Body of pancreas (tissue), 4 donors: ENCODE measurements at regions not wholly inside any gene's neighbourhood (a gene's known extent, or its start where the extent isn't known, plus 50 kb on each side); places are given as distances from the start of the nearest gene placed in this dataset.

ENCODE experiments used
- ATAC-seq: fragments of 150-250 bp; one replicate; pipeline ENCODE4 v1.9.1; 2016
- DNase-seq, 4 donors: peaks; one replicate each; pipeline ENCODE4 v3.0.0-alpha.2; 2019
- H3K27ac ChIP-seq, 4 donors: fragments of 200-600 bp; sonication (generic); 1 replicate in 3 of 4; 2 replicates in 1 of 4; pipeline versions ENCODE4 v1.5.1 to v1.6.1; 2016 to 2019; ENCODE audit warnings: mild to moderate bottlenecking in 1 of 4, mixed read lengths in 1 of 4, moderate library complexity in 1 of 4
- H3K27me3 ChIP-seq, 2 donors: fragments of 200-600 bp; sonication (generic); one replicate each; pipeline ENCODE4 v1.6.0; 2016; ENCODE audit warnings: mild to moderate bottlenecking in 1 of 2
- H3K36me3 ChIP-seq, 2 donors: fragments of 200-600 bp; sonication (generic); replicated peaks in 1 of 2; 2 replicates each; pipeline ENCODE4 v1.5.1; 2016; ENCODE audit warnings: low read depth in 2 of 2; ENCODE audit not compliant: insufficient read depth in 1 of 2
- H3K4me1 ChIP-seq: fragments of 200-600 bp; sonication (generic); one replicate; pipeline ENCODE4 v1.6.0; 2016
- H3K4me3 ChIP-seq, 2 donors: fragments of 200-600 bp; sonication (generic); 1 replicate in 1 of 2; 2 replicates in 1 of 2; pipeline ENCODE4 v1.5.1; 2016 to 2019
- H3K9me3 ChIP-seq, 3 donors: fragments of 200-600 bp; sonication (generic); 1 replicate in 2 of 3; 2 replicates in 1 of 3; pipeline ENCODE4 v1.5.1; 2016
- CTCF ChIP-seq, 7 experiments: fragments of 450-650 bp in 4 of 7; fragments of 200-600 bp in 3 of 7; sonication (generic) in 3 of 7; IDR thresholded peaks; one replicate each; pipeline ENCODE4 v1.5.1; 2016 to 2019; ENCODE audit warnings: antibody characterized with exemption in 7 of 7
- POLR2A ChIP-seq, 3 donors: fragments of 450-650 bp; IDR thresholded peaks; one replicate each; pipeline ENCODE4 v1.6.1; 2016; ENCODE audit warnings: antibody characterized with exemption in 3 of 3, mild to moderate bottlenecking in 2 of 3
- WGBS, 2 donors: methylation state at CpG; one replicate each; pipeline ENCODE4 v1.1.5; 2017; 5-methylcytosine and 5-hydroxymethylcytosine counted together
- intact Hi-C: fragments of 100-400 bp; cut with DNase I; formaldehyde crosslinking; loops from one replicate; pipeline ENCODE4 v1.15.1; 2023

DNA sequence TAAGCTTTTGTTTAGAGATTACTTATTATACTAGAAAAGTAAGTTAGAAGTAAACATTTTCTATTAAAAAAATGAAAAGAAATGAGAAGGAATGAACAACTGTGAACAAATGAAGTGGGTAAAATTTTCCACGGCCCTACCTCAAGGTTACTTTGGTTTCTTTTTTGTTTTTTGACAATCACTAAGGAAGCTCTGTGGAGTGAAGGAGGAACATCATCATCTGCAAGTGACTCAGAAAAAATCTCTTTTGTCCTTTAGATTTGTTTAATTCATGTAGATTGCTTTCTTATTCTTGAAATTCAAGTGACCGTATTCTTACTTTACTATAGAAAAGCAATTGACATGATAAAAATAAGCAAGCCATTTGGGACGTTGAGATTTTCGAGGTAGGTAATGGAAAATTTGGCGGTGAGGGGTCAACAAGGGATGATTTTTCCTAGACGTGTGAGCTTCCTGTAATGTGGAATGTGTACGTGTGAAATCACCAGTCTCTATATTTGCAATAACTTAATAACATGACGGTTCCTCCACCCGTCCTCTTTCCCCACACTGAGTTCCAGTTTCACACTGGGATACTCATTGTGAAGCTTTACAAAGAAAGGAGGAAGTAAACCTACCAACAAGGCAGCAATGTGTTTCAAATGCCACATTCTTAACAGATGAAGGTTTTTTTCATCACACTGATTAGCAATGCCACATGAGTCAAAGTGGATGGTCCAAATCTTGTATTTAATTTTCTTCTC, 62.3 kb upstream of the EGLN3 start:
- DNase-seq = peak in 1 of 4 donors; percentile 9
- ATAC-seq = no peak
- no peak overlapping the region for H3K27ac ChIP-seq
- no peak overlapping the region for H3K4me3 ChIP-seq
- H3K4me1 ChIP-seq = no peaks in the 10 kb centered on the region
- intact Hi-C loops = no loop called here
- WGBS, 2 donors = 60 to 65% methylated on average over 9 of the region's 9 CpGs
- no peaks in the 10 kb centered on the region for H3K36me3 ChIP-seq
- H3K9me3 ChIP-seq = no peaks in the 10 kb centered on the region
- TF ChIP-seq CTCF (IDR thresholded peaks at IDR 0.05) (no peak), POLR2A (IDR thresholded peaks at IDR 0.05) (no peak)
- H3K27me3 ChIP-seq = no peaks in the 10 kb centered on the region

GRCh38 chr14:34012369-34012768, 61.5 kb upstream of the EGLN3 start:
- Histone ChIP-seq H3K36me3 (no peaks in the 10 kb centered on the region), H3K4me1 (no peaks in the 10 kb centered on the region), H3K9me3 (no peaks in the 10 kb centered on the region), H3K4me3 (no peak overlapping the region), H3K27ac (no peak overlapping the region), H3K27me3 (no peaks in the 10 kb centered on the region)
- ATAC-seq (no peak), DNase-seq (no peak)
- intact Hi-C loops = no loop called here
- WGBS, 2 donors = 55 to 64% methylated on average over 6 of the region's 6 CpGs
- TF ChIP-seq CTCF (IDR thresholded peaks at IDR 0.05) (no peak), POLR2A (IDR thresholded peaks at IDR 0.05) (no peak)

DNA sequence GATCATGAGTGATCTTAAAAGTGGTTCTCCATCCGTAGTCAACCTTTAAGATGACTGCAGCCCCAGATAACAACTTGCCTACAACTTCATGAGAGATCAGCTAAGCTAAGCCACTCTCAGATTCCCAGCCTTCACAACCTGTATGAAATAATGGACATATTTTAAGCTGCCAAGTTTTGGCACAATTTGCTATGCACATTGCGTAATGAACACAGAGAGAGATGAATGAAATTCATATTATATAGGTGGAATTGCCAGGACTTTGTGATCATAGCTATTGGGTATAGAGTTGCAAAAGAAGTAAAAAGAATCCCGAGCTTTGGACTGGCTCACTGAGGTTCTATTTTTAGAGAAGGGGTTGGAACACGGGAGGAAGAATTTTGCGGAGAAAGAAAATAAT, 59.1 kb upstream of the EGLN3 start:
- DNase-seq (no peak), ATAC-seq (no peak)
- Histone ChIP-seq H3K27me3 (no peaks in the 10 kb centered on the region), H3K4me3 (no peak overlapping the region), H3K4me1 (no peaks in the 10 kb centered on the region), H3K9me3 (no peaks in the 10 kb centered on the region), H3K36me3 (no peaks in the 10 kb centered on the region), H3K27ac (no peak overlapping the region)
- intact Hi-C loops = no loop called here
- WGBS, 2 donors = 81 to 88% methylated on average over 5 of the region's 5 CpGs
- TF ChIP-seq POLR2A (IDR thresholded peaks at IDR 0.05) = no peak
- TF ChIP-seq CTCF (IDR thresholded peaks at IDR 0.05) = no peak

GRCh38 chr14:34007902-34008301, 57.0 kb upstream of the EGLN3 start:
- Histone ChIP-seq H3K27me3 (no peaks in the 10 kb centered on the region), H3K27ac (no peak overlapping the region), H3K36me3 (no peaks in the 10 kb centered on the region), H3K4me3 (no peak overlapping the region), H3K4me1 (no peaks in the 10 kb centered on the region), H3K9me3 (no peaks in the 10 kb centered on the region)
- intact Hi-C loops = no loop called here
- ATAC-seq (no peak), DNase-seq (no peak)
- TF ChIP-seq CTCF (IDR thresholded peaks at IDR 0.05) (no peak), POLR2A (IDR thresholded peaks at IDR 0.05) (no peak)
- 64 to 75% methylated on average over 2 to 3 of the region's 3 CpGs for WGBS, 2 donors

DNA sequence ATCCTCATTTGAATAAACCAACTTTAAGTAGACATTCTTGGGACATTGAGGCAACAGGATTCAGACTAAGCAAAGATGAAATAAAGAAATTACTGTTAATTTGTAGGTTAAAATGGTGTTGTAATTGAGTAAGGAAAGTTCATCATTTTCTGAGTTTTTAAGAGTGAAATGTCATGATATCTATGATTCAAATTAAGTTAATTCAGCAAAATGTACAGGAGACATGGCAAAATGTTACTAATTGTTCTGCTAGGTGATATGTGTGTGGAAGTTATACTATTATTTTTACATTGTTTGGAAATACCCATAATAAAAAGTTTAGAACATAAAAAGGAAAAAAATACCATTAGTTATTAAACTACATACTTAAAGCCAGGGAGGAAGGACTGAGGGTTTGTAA, 55.0 kb upstream of the EGLN3 start:
- no peak for ATAC-seq
- no peak for TF ChIP-seq POLR2A (IDR thresholded peaks at IDR 0.05)
- TF ChIP-seq CTCF (IDR thresholded peaks at IDR 0.05) = no peak
- H3K9me3 ChIP-seq = no peaks in the 10 kb centered on the region
- no peak for DNase-seq
- intact Hi-C loops = no loop called here
- no peaks in the 10 kb centered on the region for H3K27me3 ChIP-seq
- H3K27ac ChIP-seq = no peak overlapping the region
- H3K36me3 ChIP-seq = no peaks in the 10 kb centered on the region
- H3K4me1 ChIP-seq = no peaks in the 10 kb centered on the region
- no peak overlapping the region for H3K4me3 ChIP-seq
